ENCODE measurements at regions not wholly inside any gene's neighbourhood (a gene's known extent, or its start where the extent isn't known, plus 50 kb on each side); places are given as distances from the start of the nearest gene placed in this dataset.
"Not testable (repeated sequence)": the region's sequence is repeated elsewhere in the genome, so short reads cannot be mapped to it uniquely, and the experiment has no call there.

- DNase-seq = no peak
- no peak for ATAC-seq
- TF ChIP-seq CTCF (IDR thresholded peaks at IDR 0.05) = no peak
- TF ChIP-seq POLR2A (IDR thresholded peaks at IDR 0.05) = no peak
- H3K27ac ChIP-seq = no peak overlapping the region
- intact Hi-C loops (cut with DNase I) = no loop called here
- H3K9me3 ChIP-seq = no peaks in the 10 kb centered on the region
- 87% methylated on average over 7 of the region's 7 CpGs for WGBS, 2 donors
- no peak overlapping the region for H3K4me3 ChIP-seq
- no peaks in the 10 kb centered on the region for H3K27me3 ChIP-seq
- H3K36me3 ChIP-seq (replicated peaks in 1 of 2; ENCODE audit: insufficient read depth in 1 of 2, low read depth in 2 of 2) = no peaks in the 10 kb centered on the region
- H3K4me1 ChIP-seq = no peaks in the 10 kb centered on the region
Measured at GRCh38 chr2:44055664-44056063, 59.9 kb upstream of the LRPPRC start.

GRCh38 chr2:44056947-44057346, 61.2 kb upstream of the LRPPRC start:
- H3K4me3 ChIP-seq = no peak overlapping the region
- TF ChIP-seq POLR2A (IDR thresholded peaks at IDR 0.05) (no peak), CTCF (IDR thresholded peaks at IDR 0.05) (no peak)
- H3K9me3 ChIP-seq = no peaks in the 10 kb centered on the region
- no peaks in the 10 kb centered on the region for H3K27me3 ChIP-seq
- DNase-seq (no peak), ATAC-seq (no peak)
- intact Hi-C loops (cut with DNase I) = no loop called here
- H3K27ac ChIP-seq = no peak overlapping the region
- H3K4me1 ChIP-seq = no peaks in the 10 kb centered on the region
- WGBS, 2 donors = 93% methylated on average over 2 of the region's 2 CpGs; no CpG with 5 or more reads in 1 of the 2 donors
- H3K36me3 ChIP-seq (replicated peaks in 1 of 2; ENCODE audit: insufficient read depth in 1 of 2, low read depth in 2 of 2) = no peaks in the 10 kb centered on the region

GRCh38 chr2:44060286-44060685, 64.5 kb upstream of the LRPPRC start:
- ATAC-seq; intact Hi-C loops (cut with DNase I); H3K36me3 ChIP-seq (replicated peaks in 1 of 2; ENCODE audit: insufficient read depth in 1 of 2, low read depth in 2 of 2); H3K27ac ChIP-seq; H3K9me3 ChIP-seq; H3K27me3 ChIP-seq; DNase-seq; H3K4me3 ChIP-seq: not testable (repeated sequence)
- peaks cover 26% of the 10 kb centered on the region for H3K4me1 ChIP-seq
- 75 to 80% methylated on average over 1 of the region's 1 CpG for WGBS, 2 donors

GRCh38 chr2:44060990-44061389, 65.2 kb upstream of the LRPPRC start:
- ATAC-seq (no peak), DNase-seq (no peak)
- no peak overlapping the region for H3K4me3 ChIP-seq
- 85 to 95% methylated on average over 1 of the region's 1 CpG for WGBS, 2 donors
- no peak overlapping the region for H3K27ac ChIP-seq
- intact Hi-C loops (cut with DNase I) = no loop called here
- H3K9me3 ChIP-seq = no peaks in the 10 kb centered on the region
- H3K36me3 ChIP-seq (replicated peaks in 1 of 2; ENCODE audit: insufficient read depth in 1 of 2, low read depth in 2 of 2) = no peaks in the 10 kb centered on the region
- TF ChIP-seq POLR2A (IDR thresholded peaks at IDR 0.05) (no peak), CTCF (IDR thresholded peaks at IDR 0.05) (no peak)
- peaks cover 33% of the 10 kb centered on the region for H3K4me1 ChIP-seq
- no peaks in the 10 kb centered on the region for H3K27me3 ChIP-seq

GRCh38 chr2:44061469-44061868, 65.7 kb upstream of the LRPPRC start:
- ATAC-seq = no peak

More at GRCh38 chr2:44061469-44061868, 65.7 kb upstream of the LRPPRC start:
- no peak for DNase-seq
- intact Hi-C loops (cut with DNase I) = no loop called here
- Histone ChIP-seq H3K27ac (no peak overlapping the region), H3K4me1 (peaks cover 34% of the 10 kb centered on the region), H3K9me3 (no peaks in the 10 kb centered on the region), H3K4me3 (no peak overlapping the region), H3K27me3 (no peaks in the 10 kb centered on the region), H3K36me3 (replicated peaks in 1 of 2; ENCODE audit: insufficient read depth in 1 of 2, low read depth in 2 of 2) (no peaks in the 10 kb centered on the region)
- TF ChIP-seq CTCF (IDR thresholded peaks at IDR 0.05) = no peak
- no peak for TF ChIP-seq POLR2A (IDR thresholded peaks at IDR 0.05)
- WGBS, 2 donors = 90 to 91% methylated on average over 6 to 15 of the region's 15 CpGs
